Mesendoderm (in vitro differentiated cells): ENCODE measurements at regions not wholly inside any gene's neighbourhood (a gene's known extent, or its start where the extent isn't known, plus 50 kb on each side); places are given as distances from the start of the nearest gene placed in this dataset.

ENCODE experiments used
- DNase-seq: peaks from one replicate; pipeline ENCODE4 v3.0.0; 2013
- H2AK5ac ChIP-seq: 2 replicates; pipeline ENCODE4 v1.6.1; 2013; ENCODE audit warnings: low read length, inconsistent platforms
- H2BK120ac ChIP-seq: 2 replicates; pipeline ENCODE4 v1.6.1; 2013; ENCODE audit warnings: low read depth, mild to moderate bottlenecking, low read length, moderate library complexity, mixed read lengths
- H2BK15ac ChIP-seq: replicated peaks from 2 replicates; pipeline ENCODE4 v1.6.1; 2013; ENCODE audit warnings: low read depth, mild to moderate bottlenecking, moderate library complexity
- H2BK5ac ChIP-seq: 2 replicates; pipeline ENCODE4 v1.6.1; 2013; ENCODE audit warnings: low read length, inconsistent platforms
- H3K18ac ChIP-seq: 2 replicates; pipeline ENCODE4 v1.6.1; 2013; ENCODE audit warnings: mild to moderate bottlenecking, low read length, mixed read lengths
- H3K23ac ChIP-seq: one replicate; pipeline ENCODE4 v1.6.1; 2013; ENCODE audit warnings: low read length
- H3K27ac ChIP-seq: 2 replicates; pipeline ENCODE4 v1.5.1; 2013; ENCODE audit warnings: low read depth, mild to moderate bottlenecking, inconsistent platforms, low read length, moderate library complexity
- H3K27me3 ChIP-seq: 2 replicates; pipeline ENCODE4 v1.6.1; 2013; ENCODE audit warnings: low read length, control low read depth, mild to moderate bottlenecking, inconsistent platforms; ENCODE audit not compliant: insufficient read depth, poor library complexity
- H3K36me3 ChIP-seq: 2 replicates; pipeline ENCODE4 v1.6.1; 2013; ENCODE audit warnings: low read length, inconsistent platforms; ENCODE audit not compliant: control insufficient read depth, insufficient read depth
- H3K4ac ChIP-seq: one replicate; pipeline ENCODE4 v1.6.1; 2013; ENCODE audit warnings: low read depth, mild to moderate bottlenecking, low read length, moderate library complexity
- H3K4me1 ChIP-seq: 2 replicates; pipeline ENCODE4 v1.6.1; 2013; ENCODE audit warnings: low read depth, low read length, inconsistent platforms; ENCODE audit not compliant: control insufficient read depth
- H3K4me2 ChIP-seq: 2 replicates; pipeline ENCODE4 v1.6.1; 2013; ENCODE audit warnings: low read length
- H3K4me3 ChIP-seq: 2 replicates; pipeline ENCODE4 v1.5.1; 2013; ENCODE audit warnings: mild to moderate bottlenecking, low read length
- H3K56ac ChIP-seq: one replicate; pipeline ENCODE4 v1.6.1; 2013; ENCODE audit warnings: low read length
- H3K79me1 ChIP-seq: 2 replicates; pipeline ENCODE4 v1.6.1; 2013; ENCODE audit warnings: low read length, inconsistent platforms
- H3K79me2 ChIP-seq: 2 replicates; pipeline ENCODE4 v1.6.1; 2013; ENCODE audit warnings: mild to moderate bottlenecking, low read length; ENCODE audit not compliant: control insufficient read depth, insufficient read depth
- H3K9ac ChIP-seq: 2 replicates; pipeline ENCODE4 v1.6.1; 2013; ENCODE audit warnings: low read length, inconsistent platforms
- H4K5ac ChIP-seq: one replicate; pipeline ENCODE4 v1.6.1; 2013; ENCODE audit warnings: low read length
- H4K8ac ChIP-seq: one replicate; pipeline ENCODE4 v1.6.1; 2013; ENCODE audit warnings: low read depth, mild to moderate bottlenecking, control low read depth, low read length, moderate library complexity
- WGBS: extraction: QIAGEN DNeasy Blood & Tissue Kit; methylation state at CpG from one replicate; pipeline ENCODE4 v1.1.7; 2013; ENCODE audit warnings: low lambda C conversion rate, missing lambda C conversion rate; ENCODE audit not compliant: insufficient coverage; ENCODE audit errors: extremely low coverage; 5-methylcytosine and 5-hydroxymethylcytosine counted together

GRCh38 chr5:87097664-87098063 lies 170.0 kb upstream of the RASA1 start:
- Histone ChIP-seq H3K4me2 (no peak overlapping the region), H3K36me3 (no peaks in the 10 kb centered on the region), H4K8ac (no peak overlapping the region), H3K23ac (no peak overlapping the region), H3K56ac (no peak overlapping the region), H3K27me3 (no peaks in the 10 kb centered on the region), H2BK5ac (no peak overlapping the region), H3K4ac (no peak overlapping the region), H3K4me1 (no peaks in the 10 kb centered on the region), H3K9ac (no peak overlapping the region), H2AK5ac (no peak overlapping the region), H3K18ac (no peak overlapping the region), H2BK15ac (no peak overlapping the region), H4K5ac (no peak overlapping the region), H3K79me1 (no peaks in the 10 kb centered on the region), H2BK120ac (no peak overlapping the region), H3K27ac (no peak overlapping the region), H3K79me2 (no peaks in the 10 kb centered on the region), H3K4me3 (no peak overlapping the region)
- WGBS = no CpG with 5 or more reads among the region's 2 CpGs
- no peak for DNase-seq

GRCh38 chr5:87099291-87099839 lies 168.3 kb upstream of the RASA1 start:
- H3K9ac ChIP-seq = no peak overlapping the region
- H3K4me1 ChIP-seq = no peaks in the 10 kb centered on the region
- no peak overlapping the region for H3K27ac ChIP-seq
- no peaks in the 10 kb centered on the region for H3K79me2 ChIP-seq
- no peak overlapping the region for H3K56ac ChIP-seq
- H3K18ac ChIP-seq = no peak overlapping the region
- H2AK5ac ChIP-seq = no peak overlapping the region
- H4K8ac ChIP-seq = no peak overlapping the region
- H3K27me3 ChIP-seq = no peaks in the 10 kb centered on the region
- H2BK5ac ChIP-seq = no peak overlapping the region
- H3K4me3 ChIP-seq = no peak overlapping the region
- H3K36me3 ChIP-seq = no peaks in the 10 kb centered on the region
- no peak overlapping the region for H2BK120ac ChIP-seq
- H2BK15ac ChIP-seq = no peak overlapping the region
- H4K5ac ChIP-seq = no peak overlapping the region
- WGBS = no CpG with 5 or more reads among the region's 1 CpG
- DNase-seq = no peak
- H3K79me1 ChIP-seq = no peaks in the 10 kb centered on the region
- no peak overlapping the region for H3K4me2 ChIP-seq
- H3K4ac ChIP-seq = no peak overlapping the region
- no peak overlapping the region for H3K23ac ChIP-seq

- H3K27me3 ChIP-seq = no peaks in the 10 kb centered on the region
- no peak overlapping the region for H3K4me3 ChIP-seq
- H2BK5ac ChIP-seq = no peak overlapping the region
- H3K4me2 ChIP-seq = no peak overlapping the region
- H2BK120ac ChIP-seq = no peak overlapping the region
- no peaks in the 10 kb centered on the region for H3K79me1 ChIP-seq
- H3K27ac ChIP-seq = no peak overlapping the region
- no peak overlapping the region for H2AK5ac ChIP-seq
- no peak overlapping the region for H3K4ac ChIP-seq
- H4K8ac ChIP-seq = no peak overlapping the region
- DNase-seq = no peak
- H3K4me1 ChIP-seq = no peaks in the 10 kb centered on the region
- no peak overlapping the region for H3K56ac ChIP-seq
- no peak overlapping the region for H2BK15ac ChIP-seq
- no peak overlapping the region for H4K5ac ChIP-seq
- no peaks in the 10 kb centered on the region for H3K36me3 ChIP-seq
- H3K18ac ChIP-seq = no peak overlapping the region
- H3K23ac ChIP-seq = no peak overlapping the region
- no peaks in the 10 kb centered on the region for H3K79me2 ChIP-seq
- H3K9ac ChIP-seq = no peak overlapping the region
Measured at GRCh38 chr5:87099968-87100367, 167.7 kb upstream of the RASA1 start.

- Histone ChIP-seq H4K5ac (no peak overlapping the region), H3K4me2 (no peak overlapping the region), H2BK5ac (no peak overlapping the region), H3K56ac (no peak overlapping the region), H3K36me3 (no peaks in the 10 kb centered on the region), H3K4me1 (no peaks in the 10 kb centered on the region), H2AK5ac (no peak overlapping the region), H3K4me3 (no peak overlapping the region), H3K23ac (no peak overlapping the region), H2BK120ac (no peak overlapping the region), H3K18ac (no peak overlapping the region), H3K4ac (no peak overlapping the region), H3K27me3 (no peaks in the 10 kb centered on the region), H2BK15ac (no peak overlapping the region), H4K8ac (no peak overlapping the region), H3K79me1 (no peaks in the 10 kb centered on the region), H3K9ac (no peak overlapping the region), H3K79me2 (no peaks in the 10 kb centered on the region), H3K27ac (no peak overlapping the region)
- no CpG with 5 or more reads among the region's 3 CpGs for WGBS
- no peak for DNase-seq
Measured at GRCh38 chr5:87101321-87101720, 166.4 kb upstream of the RASA1 start.

GRCh38 chr5:87102841-87103240 lies 164.8 kb upstream of the RASA1 start:
- no peak overlapping the region for H3K4ac ChIP-seq
- no peak overlapping the region for H4K8ac ChIP-seq
- no peak overlapping the region for H4K5ac ChIP-seq
- WGBS = no CpG with 5 or more reads among the region's 1 CpG
- no peak overlapping the region for H3K56ac ChIP-seq
- no peak overlapping the region for H3K27ac ChIP-seq
- H3K79me2 ChIP-seq = no peaks in the 10 kb centered on the region
- no peak overlapping the region for H2BK5ac ChIP-seq
- no peak overlapping the region for H3K4me3 ChIP-seq
- DNase-seq = no peak
- no peaks in the 10 kb centered on the region for H3K79me1 ChIP-seq
- no peak overlapping the region for H3K23ac ChIP-seq
- H3K18ac ChIP-seq = no peak overlapping the region
- no peak overlapping the region for H3K4me2 ChIP-seq
- no peaks in the 10 kb centered on the region for H3K4me1 ChIP-seq
- no peak overlapping the region for H2AK5ac ChIP-seq
- H3K27me3 ChIP-seq = no peaks in the 10 kb centered on the region
- H2BK120ac ChIP-seq = no peak overlapping the region
- no peaks in the 10 kb centered on the region for H3K36me3 ChIP-seq
- no peak overlapping the region for H3K9ac ChIP-seq
- no peak overlapping the region for H2BK15ac ChIP-seq

GRCh38 chr5:87103616-87104287 lies 163.9 kb upstream of the RASA1 start:
- Histone ChIP-seq H3K79me2 (no peaks in the 10 kb centered on the region), H4K8ac (no peak overlapping the region), H3K4me3 (no peak overlapping the region), H3K23ac (no peak overlapping the region), H3K18ac (no peak overlapping the region), H2BK15ac (no peak overlapping the region), H3K4me2 (no peak overlapping the region), H2BK120ac (no peak overlapping the region), H3K4ac (no peak overlapping the region), H2AK5ac (no peak overlapping the region), H3K9ac (no peak overlapping the region), H3K27me3 (no peaks in the 10 kb centered on the region), H3K56ac (no peak overlapping the region), H4K5ac (no peak overlapping the region), H3K79me1 (no peaks in the 10 kb centered on the region), H3K4me1 (no peaks in the 10 kb centered on the region), H3K27ac (no peak overlapping the region), H3K36me3 (no peaks in the 10 kb centered on the region), H2BK5ac (no peak overlapping the region)
- no peak for DNase-seq
